Mesothelial cell of epicardium (in vitro differentiated cells): ENCODE measurements at regions not wholly inside any gene's neighbourhood (a gene's known extent, or its start where the extent isn't known, plus 50 kb on each side); places are given as distances from the start of the nearest gene placed in this dataset.
"Not testable (repeated sequence)": the region's sequence is repeated elsewhere in the genome, so short reads cannot be mapped to it uniquely, and the experiment has no call there.

ENCODE experiments used
- DNase-seq, 2 experiments: peaks; one replicate each; pipeline ENCODE4 v3.0.0; 2021; ENCODE audit warnings: low spot score in 2 of 2; ENCODE audit not compliant: unreplicated experiment in 2 of 2
- H3K27ac Mint-ChIP-seq: 2 replicates; pipeline ENCODE4 v1.8.0; 2021; ENCODE audit warnings: mixed read lengths
- H3K27me3 Mint-ChIP-seq: 2 replicates; pipeline ENCODE4 v1.8.0; 2021; ENCODE audit warnings: low read depth, mixed read lengths
- H3K36me3 Mint-ChIP-seq: 2 replicates; pipeline ENCODE4 v1.8.0; 2021; ENCODE audit warnings: mixed read lengths
- H3K4me1 Mint-ChIP-seq: 2 replicates; pipeline ENCODE4 v1.8.0; 2021; ENCODE audit warnings: mixed read lengths
- H3K4me3 Mint-ChIP-seq: 2 replicates; pipeline ENCODE4 v1.8.0; 2021; ENCODE audit warnings: mild to moderate bottlenecking, moderate library complexity, mixed read lengths
- H3K9me3 Mint-ChIP-seq: 2 replicates; pipeline ENCODE4 v1.8.0; 2021; ENCODE audit warnings: mixed read lengths
- CTCF ChIP-seq: fragments of 200-600 bp; sonication (generic); IDR thresholded peaks from one replicate; pipeline ENCODE4 v1.5.0; 2021; ENCODE audit warnings: antibody characterized with exemption; ENCODE audit not compliant: unreplicated experiment

- no peaks in the 10 kb centered on the region for H3K36me3 Mint-ChIP-seq
- H3K4me1 Mint-ChIP-seq: peaks cover 11% of the 10 kb centered on the region
- H3K4me3 Mint-ChIP-seq: no peak overlapping the region
- no peaks in the 10 kb centered on the region for H3K27me3 Mint-ChIP-seq
- no peak for DNase-seq
- no peak overlapping the region for H3K27ac Mint-ChIP-seq
- no peak for TF ChIP-seq CTCF
- peaks cover 4% of the 10 kb centered on the region for H3K9me3 Mint-ChIP-seq
Measured at GRCh38 chr5:115452083-115452482, 92.5 kb downstream of the FEM1C start.

GRCh38 chr5:115450741-115451140, 93.8 kb downstream of the FEM1C start:
- Mint-ChIP-seq H3K36me3 (no peaks in the 10 kb centered on the region), H3K4me1 (peaks cover 11% of the 10 kb centered on the region), H3K27ac (peak overlapping the region; percentile 86), H3K27me3 (no peaks in the 10 kb centered on the region), H3K9me3 (peaks cover 4% of the 10 kb centered on the region), H3K4me3 (no peak overlapping the region)
- DNase-seq: no peak
- no peak for TF ChIP-seq CTCF

GRCh38 chr5:115448630-115449029, 95.9 kb downstream of the FEM1C start:
- Mint-ChIP-seq H3K27me3 (peaks cover 10% of the 10 kb centered on the region), H3K4me1 (peaks cover 11% of the 10 kb centered on the region)
- not testable (repeated sequence) for DNase-seq

GRCh38 chr5:115440782-115441451, 103.7 kb downstream of the FEM1C start:
- no peak for DNase-seq
- H3K4me3 Mint-ChIP-seq: no peak overlapping the region
- H3K4me1 Mint-ChIP-seq: peaks cover 3% of the 10 kb centered on the region
- H3K36me3 Mint-ChIP-seq: peaks cover 4% of the 10 kb centered on the region
- H3K27ac Mint-ChIP-seq: no peak overlapping the region
- peaks cover 40% of the 10 kb centered on the region for H3K9me3 Mint-ChIP-seq
- H3K27me3 Mint-ChIP-seq: peaks cover 10% of the 10 kb centered on the region
- no peak for TF ChIP-seq CTCF

More at GRCh38 chr5:115448630-115449029, 95.9 kb downstream of the FEM1C start:
- not testable (repeated sequence) for H3K9me3 Mint-ChIP-seq, H3K4me3 Mint-ChIP-seq, H3K27ac Mint-ChIP-seq, H3K36me3 Mint-ChIP-seq

GRCh38 chr5:115439639-115440038, 104.9 kb downstream of the FEM1C start:
- no peak for DNase-seq
- Mint-ChIP-seq H3K36me3 (peaks cover 4% of the 10 kb centered on the region), H3K27me3 (peaks cover 7% of the 10 kb centered on the region), H3K4me1 (peaks cover 3% of the 10 kb centered on the region), H3K27ac (no peak overlapping the region), H3K9me3 (peaks cover 40% of the 10 kb centered on the region), H3K4me3 (no peak overlapping the region)
- no peak for TF ChIP-seq CTCF

- H3K4me3 Mint-ChIP-seq: no peak overlapping the region
- peaks cover 40% of the 10 kb centered on the region for H3K9me3 Mint-ChIP-seq
- no peak overlapping the region for H3K27ac Mint-ChIP-seq
- peaks cover 4% of the 10 kb centered on the region for H3K36me3 Mint-ChIP-seq
- H3K27me3 Mint-ChIP-seq: peaks cover 5% of the 10 kb centered on the region
- no peak for TF ChIP-seq CTCF
- peaks cover 3% of the 10 kb centered on the region for H3K4me1 Mint-ChIP-seq
- DNase-seq: no peak
Measured at GRCh38 chr5:115439042-115439441, 105.5 kb downstream of the FEM1C start.
